Amniotic epithelial cell (primary cell): ENCODE measurements at regions not wholly inside any gene's neighbourhood (a gene's known extent, or its start where the extent isn't known, plus 50 kb on each side); places are given as distances from the start of the nearest gene placed in this dataset.

Source experiments
- DNase-seq: peaks from one replicate; pipeline ENCODE4 v3.0.0-alpha.2; 2010; ENCODE audit warnings: low read depth

DNA sequence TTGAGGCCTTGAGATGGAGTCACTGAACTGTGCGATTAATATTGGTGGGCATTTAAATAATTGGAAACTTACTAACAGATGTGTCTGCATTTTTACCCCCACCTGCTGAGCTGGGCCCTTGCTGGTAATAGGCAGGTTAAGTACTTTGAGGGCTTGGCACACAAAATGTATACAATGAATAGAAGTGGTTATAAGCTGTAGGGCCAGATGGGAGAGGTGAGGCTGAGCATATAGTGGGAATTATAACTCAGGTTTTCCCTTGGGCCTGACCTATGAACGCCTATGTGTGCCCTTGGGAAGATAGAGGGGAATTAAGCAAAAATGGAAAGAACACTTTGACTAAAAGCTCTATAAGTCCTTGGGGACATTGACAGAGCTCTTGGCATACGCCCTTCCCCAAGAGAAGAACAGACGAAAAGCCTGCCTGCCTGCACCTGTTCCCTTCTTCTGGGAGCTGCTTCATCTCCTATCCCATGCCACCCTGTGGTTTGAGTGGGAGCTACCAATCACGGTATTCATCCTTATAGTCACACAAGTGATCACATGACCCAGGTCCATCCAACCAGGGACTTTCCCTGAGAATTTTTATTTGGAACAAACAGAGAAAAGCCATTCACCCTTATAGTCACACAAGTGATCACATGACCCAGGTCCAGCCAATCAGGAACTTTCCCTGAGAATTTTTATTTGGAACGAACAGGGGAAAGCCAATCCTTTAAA, 260.7 kb upstream of the CSF3R start:
- no peak for DNase-seq

DNA sequence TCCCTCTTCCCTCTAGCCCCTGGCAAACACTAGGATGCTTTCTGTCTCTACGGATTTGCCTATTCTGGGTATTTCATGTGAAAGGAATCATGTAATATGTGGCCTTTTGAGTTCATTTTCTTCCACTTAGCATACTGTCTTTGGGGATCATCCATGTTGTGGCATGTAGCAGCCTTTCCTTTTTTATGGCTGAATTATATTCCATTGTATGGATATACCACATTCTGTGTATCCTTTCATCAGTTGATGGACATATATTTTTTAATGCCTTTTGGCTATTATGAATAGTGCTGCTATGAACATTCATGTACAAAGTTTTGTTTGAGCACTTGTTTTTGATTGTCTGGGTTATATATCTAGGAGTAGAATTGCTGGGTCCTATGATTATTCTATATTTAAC, 258.4 kb upstream of the CSF3R start:
- no peak for DNase-seq

DNA sequence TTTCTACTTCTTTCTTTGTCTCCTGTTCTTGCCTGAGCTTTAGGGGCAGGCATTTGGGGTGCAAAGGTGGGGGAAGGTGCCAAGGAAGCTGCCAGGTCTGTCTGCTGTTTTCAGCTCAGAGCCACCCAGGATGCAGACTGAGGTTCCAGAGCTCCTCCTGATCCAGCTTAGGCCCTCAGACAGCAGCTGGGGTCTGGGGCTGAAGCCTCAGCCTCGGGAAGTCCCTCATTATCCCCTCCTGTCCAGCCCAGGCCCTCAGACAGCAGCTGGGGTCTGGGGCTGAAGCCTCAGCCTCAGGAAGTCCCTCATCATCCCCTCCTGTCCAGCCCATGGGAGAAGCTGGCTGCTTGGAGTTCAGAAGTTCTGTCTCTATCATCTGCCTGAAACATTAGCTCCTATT, 257.7 kb upstream of the CSF3R start:
- no peak for DNase-seq

DNA sequence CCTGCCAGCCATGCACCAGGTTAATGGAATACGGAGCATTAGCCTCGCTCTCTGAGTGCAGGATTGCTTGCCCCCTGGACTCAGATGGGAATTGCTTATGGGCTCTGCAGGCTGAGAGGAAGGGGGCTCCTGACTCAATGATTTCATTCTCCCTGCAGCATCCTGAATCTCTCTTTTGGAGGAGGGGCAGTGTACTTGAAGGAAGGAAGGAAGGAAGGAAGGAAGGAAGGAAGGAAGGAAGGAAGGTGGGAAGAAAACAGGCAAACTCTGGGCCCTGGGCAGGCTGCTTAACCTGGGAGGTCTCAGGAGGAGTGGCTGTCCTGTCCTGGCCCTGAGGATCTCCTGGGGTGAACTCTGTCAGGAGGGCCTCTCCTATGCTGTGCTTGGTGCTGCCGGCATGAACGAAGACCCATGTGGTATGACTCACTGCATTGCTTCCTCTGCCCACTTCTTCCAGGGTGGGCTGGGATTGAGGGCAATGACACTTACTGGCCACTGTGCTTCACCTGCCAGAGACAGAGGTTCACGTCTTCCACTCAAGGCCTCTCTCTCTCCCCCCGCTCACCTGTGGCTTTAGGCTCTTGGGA, 257.1 kb upstream of the CSF3R start:
- no peak for DNase-seq

DNA sequence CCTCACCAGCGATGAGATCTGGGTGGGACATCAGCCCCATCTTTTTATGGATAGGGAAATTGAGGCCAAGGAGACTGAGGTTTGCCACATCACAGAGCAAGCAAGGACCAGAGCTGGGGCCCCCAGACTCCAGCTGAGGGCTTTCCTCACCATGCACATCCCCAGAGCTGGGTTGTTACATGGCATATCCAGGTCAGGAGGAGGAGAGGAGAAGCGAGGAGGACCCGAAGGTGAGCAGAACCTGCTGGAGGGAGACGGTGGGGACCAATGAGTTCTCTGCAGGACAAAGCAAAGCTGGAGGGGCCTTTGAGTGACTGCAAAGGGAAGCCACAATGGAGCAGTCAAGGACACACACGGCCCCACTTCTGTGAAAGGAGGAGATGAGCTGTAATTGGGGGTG, 255.5 kb upstream of the CSF3R start:
- no peak for DNase-seq

DNA sequence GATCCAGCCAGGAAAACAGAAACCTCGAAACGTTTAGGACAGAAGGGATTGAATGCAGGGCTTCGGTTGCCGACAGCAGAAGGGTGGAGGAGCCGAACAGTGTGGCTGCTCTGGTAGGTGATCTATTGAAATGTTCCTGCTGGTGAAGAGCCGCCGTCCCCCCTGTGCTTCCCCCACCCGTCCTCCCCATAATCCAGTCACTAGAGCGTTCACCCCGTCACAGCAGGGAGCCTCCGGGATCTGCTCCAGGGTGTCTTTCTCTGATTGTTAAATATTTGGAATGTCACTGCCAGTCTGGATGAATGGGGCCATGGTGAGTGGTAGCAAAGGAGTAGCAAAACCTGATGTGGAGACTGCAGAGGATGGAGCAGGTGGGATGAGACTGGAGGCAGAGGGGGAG, 255.1 kb upstream of the CSF3R start:
- DNase-seq: no peak

DNA sequence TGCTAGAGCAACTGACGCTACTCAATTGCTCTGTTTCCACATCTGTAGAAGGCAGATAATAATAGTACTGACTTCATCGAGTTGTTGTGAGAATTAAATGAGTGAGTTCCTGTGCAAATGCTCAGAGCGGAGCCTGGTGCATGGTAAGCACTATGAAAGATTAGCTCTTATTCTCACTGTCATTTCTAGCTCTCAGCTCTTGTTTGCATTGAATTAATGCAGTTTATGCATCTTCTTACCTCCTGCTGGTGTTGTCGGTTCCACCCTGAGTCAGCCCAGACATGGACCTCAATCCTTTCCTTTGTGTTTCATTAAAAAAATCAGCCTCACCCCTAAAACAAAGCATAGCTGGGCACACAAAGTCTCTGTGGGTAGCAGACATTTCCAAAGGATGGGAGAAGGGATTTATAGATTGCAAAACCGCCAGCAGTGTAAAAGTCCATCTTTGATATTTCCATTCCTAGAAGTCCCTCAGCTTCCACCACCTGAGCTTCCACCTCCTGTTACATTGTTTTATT, 254.4 kb upstream of the CSF3R start:
- DNase-seq: no peak

DNA sequence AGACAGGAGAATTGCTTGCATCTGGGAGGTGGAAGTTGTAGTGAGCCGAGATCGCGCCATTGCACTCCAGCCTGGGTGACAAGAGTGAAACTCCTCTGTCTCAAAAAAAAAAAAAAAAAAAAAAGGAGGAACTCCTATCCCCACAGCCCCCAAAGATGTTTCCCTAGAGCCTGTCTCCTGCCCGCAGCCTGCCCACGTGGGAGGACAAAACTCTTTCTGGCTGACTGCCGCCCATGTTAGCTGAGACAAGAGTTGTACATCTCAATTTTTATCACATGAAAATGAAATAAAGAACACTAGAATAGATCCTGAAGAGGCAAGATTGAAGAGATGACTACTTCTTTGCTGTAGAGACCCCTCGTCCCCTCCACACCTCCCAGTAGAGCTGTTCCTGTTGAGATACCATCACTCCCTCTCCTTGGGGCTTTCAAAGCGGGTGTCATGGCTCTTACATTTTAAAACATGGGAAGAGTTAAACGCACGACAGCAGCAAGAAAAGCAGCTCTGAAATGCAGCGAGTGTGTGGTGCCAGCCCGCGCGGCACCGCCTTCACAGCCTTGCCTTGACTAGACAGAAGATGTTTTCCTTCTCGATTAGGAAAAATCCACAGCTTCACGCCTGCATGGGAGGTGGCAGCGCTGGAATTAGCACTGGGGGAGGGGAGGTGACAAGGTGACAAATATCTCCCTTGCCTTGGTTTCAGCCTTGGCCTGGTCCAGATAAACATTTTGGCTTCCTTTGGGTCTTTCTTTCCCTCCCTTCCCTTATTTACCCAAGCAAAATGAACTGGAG, 253.4 kb upstream of the CSF3R start:
- no peak for DNase-seq

DNA sequence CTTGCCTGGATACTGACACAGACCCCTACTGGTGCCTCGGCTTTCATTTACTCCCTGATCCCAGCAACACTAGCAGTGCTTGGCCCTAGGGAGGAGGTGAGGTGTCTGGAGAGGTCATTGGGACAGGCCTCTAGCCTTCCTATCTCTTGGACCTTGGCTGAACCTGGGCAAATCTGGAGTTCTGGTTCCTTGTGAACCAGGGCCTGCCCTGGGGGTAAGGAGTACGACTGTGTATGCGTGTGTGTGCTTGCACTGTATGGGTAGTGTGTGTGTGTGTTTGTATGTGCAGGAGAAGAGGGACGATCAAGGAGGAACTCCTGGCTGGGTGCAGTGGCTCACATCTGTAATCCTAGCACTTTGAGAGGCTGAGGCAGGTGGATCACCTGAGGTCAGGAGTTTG, 252.7 kb upstream of the CSF3R start:
- DNase-seq: no peak

DNA sequence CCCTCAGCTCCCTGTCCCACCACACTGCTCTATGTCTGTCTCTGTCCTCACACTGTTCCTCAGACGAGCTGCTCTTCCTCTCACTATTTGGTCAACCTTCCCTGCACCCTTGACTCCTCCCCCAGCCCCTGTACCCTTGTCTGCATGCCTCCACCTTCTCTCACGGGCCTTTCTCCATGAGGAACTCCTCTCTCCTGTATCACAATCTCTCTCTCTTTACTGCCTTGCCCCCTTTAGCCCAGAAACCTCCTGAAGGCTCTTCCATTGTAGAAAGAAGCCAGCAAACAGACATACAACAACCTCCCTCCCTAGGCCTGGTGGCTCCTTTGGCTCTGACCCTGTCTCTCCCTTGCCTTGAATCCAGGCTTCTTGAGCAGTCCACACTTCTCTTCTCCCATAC, 251.6 kb upstream of the CSF3R start:
- no peak for DNase-seq

DNA sequence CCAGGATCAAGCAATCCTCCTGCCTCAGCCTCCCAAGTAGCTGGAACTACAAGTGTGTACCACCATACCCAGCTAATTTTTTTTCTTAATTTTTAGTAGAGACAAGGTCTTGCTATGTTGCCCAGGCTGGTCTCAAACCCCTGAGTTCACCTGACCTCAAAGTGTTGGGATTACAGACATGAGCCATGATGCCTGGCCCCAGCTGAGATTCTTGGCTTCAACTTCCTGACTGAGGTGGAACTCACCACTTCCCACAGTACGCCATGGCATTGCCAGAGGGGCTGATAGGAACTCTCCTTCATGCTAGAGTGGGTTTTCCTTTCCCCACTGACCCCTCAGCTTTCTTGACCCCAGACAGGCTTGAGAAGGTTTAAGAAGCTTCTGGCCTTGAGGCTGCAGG, 251.0 kb upstream of the CSF3R start:
- no peak for DNase-seq

DNA sequence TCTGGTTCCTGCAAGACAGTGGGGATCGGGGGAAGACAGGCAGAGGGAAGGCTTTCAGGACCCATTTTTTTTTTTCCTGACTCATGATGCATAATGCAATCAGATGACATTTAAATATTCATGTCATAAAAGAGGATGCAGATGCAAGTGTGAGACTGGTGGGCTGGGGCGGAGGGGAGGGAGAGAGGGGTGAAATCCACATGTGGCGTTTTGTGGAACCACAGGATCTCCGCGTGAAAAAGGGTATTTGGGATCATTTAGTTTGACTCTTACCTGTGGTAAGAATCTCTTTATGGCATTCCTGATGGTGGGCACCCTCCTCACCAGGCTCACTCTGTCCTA, 249.3 kb upstream of the CSF3R start:
- DNase-seq: no peak

DNA sequence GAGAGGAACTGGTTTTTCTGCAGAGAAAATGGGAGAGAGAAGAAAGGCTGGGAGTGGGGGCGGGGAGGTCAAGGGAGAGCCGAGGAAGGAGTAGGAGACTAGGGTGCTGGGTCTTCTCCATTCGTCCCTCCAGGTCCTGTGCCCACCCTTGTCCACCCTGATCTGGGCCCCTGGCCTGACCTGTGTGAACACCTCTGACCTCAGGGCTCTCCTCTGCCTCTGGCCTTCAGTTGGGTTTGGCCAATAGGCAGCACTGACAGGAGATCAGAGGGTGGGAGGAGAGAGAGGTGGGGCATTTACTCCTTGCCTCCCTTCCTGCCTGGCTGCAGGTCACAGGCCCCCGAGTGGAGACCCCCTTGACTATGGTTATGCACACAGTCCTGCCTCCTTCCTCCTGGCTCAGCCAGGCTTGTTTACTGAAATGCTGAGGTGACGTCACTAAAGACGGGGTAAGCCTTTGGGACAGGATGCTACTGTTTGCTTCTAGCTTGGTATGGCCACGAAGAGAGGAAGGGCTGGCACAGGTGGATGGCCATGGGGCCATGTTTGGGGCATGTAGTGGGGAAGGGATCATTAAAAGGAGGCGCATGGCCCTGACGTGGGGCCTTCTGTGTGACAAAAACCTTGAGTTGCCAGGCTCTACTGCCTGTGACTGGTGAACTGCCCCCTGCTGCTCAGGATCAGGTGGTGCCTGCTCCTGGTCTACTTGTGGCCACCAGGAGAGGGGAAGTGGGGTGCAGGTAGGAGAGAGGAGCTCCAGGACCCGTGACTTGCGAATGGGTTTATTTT, 248.7 kb upstream of the CSF3R start:
- DNase-seq: no peak

DNA sequence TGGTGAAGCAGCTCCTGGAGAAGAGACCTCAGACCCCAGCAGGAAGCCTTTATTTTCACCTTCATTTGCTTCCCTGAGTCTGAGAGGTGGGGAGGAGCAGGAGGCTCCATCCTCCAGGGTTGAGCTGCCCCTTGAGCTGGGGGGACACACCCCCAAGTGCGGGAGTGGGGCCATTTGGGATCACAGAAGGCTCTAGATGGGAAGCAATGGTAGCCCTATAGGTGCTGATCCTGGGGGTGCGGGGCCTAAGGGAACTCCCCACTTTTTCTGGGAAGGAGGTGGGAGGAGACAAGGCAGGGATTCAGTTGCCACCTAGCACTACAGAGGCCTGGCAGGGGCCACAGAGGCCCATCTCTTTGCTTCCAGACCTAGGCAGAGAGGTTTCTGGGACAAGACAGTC, 247.9 kb upstream of the CSF3R start:
- DNase-seq: no peak

DNA sequence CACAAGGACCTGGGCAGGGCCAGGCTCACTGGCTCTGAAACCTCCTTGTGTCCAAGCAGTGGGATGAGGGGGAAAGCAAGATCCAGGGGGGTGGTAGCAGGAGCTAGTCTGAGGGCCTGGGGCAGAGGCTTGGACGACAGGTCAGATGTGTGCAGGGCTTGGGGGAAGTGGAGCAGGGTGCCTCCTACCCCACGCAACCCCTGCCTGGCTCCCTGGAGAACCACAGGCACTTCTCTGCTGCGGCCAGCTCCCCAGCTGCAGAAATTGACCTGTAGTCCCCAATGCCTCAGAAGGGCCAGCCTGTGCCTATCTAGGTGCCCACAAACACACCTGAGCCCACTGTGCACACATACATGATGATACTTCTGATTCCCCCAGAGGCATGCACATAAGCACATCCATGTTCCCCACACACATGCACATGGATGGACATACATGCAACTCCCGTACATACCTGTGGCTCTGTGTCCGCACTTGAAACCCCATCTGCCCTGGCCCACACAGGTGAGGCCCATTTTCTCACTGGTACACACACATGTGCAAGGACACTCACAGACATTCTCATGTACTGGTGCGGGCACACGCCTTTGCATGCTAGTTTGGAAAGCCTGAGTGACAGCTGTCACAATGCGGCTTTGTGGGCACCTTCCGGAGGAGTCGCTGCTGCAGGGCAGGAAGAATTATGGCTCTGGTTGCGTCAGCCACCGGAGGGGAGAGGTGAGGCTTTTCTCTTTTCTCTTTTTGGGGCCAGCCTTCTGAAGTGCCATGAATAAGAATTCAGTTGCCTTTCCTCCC, 247.2 kb upstream of the CSF3R start:
- no peak for DNase-seq

DNA sequence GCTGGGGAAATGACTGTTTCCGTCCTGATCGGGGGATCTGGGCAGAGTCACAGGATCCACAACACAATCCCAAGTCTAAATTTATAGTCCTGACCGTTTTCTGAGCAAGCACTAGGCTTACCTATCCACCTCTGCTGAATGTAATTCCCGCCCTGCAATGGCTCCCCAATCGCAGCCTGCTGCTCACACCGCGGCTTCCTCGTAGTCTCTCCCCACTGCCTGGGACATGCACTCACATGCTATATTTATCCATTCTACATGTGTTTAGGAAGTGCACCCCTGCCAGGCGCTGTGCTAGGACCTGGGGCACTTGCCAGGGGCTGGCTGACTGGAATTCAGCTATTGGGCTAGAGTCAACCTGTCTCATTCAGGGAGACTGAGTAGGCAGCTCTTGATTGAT, 246.6 kb upstream of the CSF3R start:
- no peak for DNase-seq

DNA sequence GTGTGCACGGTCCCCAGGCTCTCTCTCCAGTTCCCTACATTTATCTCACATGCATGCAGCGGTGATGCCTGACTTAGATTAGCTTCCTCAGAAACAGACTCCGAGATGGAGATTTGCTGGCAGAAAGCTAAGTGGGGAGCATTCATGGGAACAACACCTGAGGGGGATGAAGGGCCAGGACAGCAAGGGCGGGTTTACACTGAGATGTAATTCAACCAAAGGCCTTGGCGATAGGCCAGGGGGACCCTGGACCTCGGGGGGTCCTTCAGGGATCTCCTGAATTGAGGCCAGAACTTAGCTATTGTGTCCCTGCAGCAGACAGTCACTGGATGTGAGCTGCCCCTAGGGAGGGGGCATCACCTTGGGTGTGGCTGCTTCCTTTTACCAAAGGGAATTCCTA, 246.1 kb upstream of the CSF3R start:
- DNase-seq: no peak

DNA sequence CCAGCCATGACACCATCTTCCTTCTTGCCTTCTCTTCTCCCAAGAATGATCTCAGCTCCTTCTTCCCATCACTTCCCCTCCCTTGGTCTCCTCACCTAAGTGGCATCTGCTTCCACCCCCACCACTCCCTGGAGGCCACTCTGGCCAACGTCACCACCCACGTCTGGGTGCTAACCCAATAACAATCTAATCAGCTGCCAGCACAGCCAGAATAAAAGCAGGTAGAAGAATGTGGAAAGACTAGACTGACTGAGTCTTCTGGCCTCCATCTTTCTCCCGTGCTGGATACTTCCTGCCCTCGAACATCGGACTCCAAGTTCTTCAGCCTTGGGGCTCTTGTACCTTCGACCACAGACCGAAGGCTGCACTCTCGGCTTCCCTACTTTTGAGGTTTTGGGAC, 245.3 kb upstream of the CSF3R start:
- DNase-seq: no peak

DNA sequence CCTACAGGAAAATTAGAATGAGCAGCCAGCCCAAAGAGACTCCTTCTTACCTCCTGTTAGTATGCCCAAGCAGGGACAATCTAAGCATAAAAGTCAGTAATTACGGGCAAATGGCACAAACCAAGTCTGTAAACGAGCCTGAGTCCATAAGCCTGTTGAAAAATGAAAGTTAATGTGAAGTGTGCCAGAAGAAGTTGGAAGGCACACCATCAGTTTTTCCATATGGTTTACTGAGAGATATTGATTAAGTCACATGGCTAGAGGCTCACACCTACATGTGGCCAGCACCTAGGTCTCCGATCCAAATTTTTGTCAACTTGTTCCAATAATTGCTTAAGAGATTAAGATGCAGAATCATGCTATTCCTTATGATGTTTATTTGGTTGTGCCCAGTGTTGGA, 242.4 kb upstream of the CSF3R start:
- DNase-seq: no peak

DNA sequence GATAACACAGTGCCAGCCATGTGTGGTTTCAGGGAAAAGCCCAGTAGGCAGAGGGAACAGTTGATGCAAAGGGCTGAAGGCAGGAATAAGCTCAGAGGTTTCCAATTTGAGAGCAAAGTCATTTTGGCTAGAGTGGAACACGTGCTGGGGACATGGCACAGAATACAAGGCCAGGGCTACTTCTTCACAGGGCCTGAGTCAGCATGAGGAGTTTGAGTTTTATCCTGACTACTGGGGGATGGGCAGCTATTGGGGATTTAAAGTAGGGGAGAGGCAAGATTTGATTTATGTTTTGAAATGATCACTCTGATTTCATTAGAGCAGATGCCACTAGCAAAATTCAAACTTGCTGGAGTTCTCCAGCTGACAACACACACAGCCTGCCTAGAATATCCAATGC, 241.1 kb upstream of the CSF3R start:
- no peak for DNase-seq

DNA sequence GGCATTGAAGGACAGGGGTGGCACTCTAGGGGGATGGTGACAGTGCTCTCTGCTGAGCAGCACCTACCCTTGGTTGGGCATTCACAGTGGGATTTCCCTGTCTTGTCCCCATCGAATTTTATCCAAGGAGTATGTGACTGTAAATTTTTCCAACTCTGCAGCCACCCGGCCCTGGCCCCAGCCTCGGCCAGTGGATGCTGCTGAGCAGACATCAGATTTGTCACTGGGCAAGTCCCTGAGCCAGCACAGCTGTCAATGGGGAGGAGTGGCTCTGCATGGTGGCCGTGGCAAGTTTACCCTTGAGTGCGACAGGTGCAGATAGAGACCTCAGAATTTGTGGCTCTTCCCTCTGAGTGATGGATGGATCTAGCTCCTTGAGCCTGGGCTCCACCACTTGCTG, 240.2 kb upstream of the CSF3R start:
- no peak for DNase-seq

DNA sequence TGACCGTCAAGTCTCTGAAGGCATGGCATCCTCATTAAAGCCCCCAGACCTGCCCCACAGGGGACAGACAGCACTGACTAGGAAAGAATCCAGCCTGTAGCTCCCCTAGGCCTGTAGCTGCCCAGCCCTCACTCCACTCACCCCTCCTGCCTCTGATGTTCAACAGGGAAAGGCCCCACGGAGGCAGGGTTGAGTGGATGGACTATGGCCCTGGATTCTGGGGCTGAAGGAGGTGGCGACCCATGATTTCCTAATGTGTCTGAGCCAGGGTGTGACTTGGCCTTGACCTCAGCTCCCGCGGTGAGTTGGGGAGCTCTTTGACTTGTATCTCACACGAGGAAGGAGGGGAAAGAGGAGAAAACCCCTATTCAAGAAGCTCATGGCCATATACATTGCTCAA, 238.5 kb upstream of the CSF3R start:
- DNase-seq: no peak
